ENCODE measurements at regions not wholly inside any gene's neighbourhood (a gene's known extent, or its start where the extent isn't known, plus 50 kb on each side); places are given as distances from the start of the nearest gene placed in this dataset.

- TF ChIP-seq, protein P1, sequence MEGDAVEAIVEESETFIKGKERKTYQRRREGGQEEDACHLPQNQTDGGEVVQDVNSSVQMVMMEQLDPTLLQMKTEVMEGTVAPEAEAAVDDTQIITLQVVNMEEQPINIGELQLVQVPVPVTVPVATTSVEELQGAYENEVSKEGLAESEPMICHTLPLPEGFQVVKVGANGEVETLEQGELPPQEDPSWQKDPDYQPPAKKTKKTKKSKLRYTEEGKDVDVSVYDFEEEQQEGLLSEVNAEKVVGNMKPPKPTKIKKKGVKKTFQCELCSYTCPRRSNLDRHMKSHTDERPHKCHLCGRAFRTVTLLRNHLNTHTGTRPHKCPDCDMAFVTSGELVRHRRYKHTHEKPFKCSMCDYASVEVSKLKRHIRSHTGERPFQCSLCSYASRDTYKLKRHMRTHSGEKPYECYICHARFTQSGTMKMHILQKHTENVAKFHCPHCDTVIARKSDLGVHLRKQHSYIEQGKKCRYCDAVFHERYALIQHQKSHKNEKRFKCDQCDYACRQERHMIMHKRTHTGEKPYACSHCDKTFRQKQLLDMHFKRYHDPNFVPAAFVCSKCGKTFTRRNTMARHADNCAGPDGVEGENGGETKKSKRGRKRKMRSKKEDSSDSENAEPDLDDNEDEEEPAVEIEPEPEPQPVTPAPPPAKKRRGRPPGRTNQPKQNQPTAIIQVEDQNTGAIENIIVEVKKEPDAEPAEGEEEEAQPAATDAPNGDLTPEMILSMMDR (IDR thresholded peaks at IDR 0.05; ENCODE audit: insufficient read depth, low read length, severe bottlenecking) = no peak
- FAIRE-seq (no peak), DNase-seq (ENCODE audit: low read depth) (no peak)
- H3K4me3 ChIP-seq (ENCODE audit: low read depth, low read length) = no peak overlapping the region
- H3K36me3 ChIP-seq (ENCODE audit: control insufficient read depth, insufficient read depth, low read length) = no peaks in the 10 kb centered on the region
- H3K27me3 ChIP-seq (ENCODE audit: control insufficient read depth, insufficient read depth, low read length) = no peaks in the 10 kb centered on the region
Measured at GRCh38 chr11:104329078-104329665, 165.2 kb upstream of the PDGFD start.

DNA sequence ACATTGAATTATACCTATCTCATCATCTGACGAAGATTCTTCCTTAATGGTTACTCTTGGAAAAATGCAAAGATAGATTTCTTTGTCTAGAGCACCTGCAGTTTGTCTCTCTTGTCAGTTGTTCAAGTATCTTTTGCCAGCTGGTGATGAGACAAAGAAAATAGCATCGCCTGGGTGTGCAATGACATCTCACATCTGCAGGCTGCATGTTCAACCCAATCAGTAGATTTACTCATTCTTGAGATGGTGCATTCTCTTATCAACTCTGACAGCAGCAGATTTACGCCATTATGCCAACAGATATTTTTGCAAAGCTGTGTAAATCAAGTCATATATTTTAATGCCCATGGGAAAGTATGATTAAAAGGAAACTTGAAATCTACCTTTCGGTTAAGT is 164.6 kb upstream of the PDGFD start:
- Histone ChIP-seq H3K36me3 (ENCODE audit: control insufficient read depth, insufficient read depth, low read length) (no peaks in the 10 kb centered on the region), H3K27me3 (ENCODE audit: control insufficient read depth, insufficient read depth, low read length) (no peaks in the 10 kb centered on the region), H3K4me3 (ENCODE audit: low read depth, low read length) (no peak overlapping the region)
- TF ChIP-seq, protein P1 (IDR thresholded peaks at IDR 0.05; ENCODE audit: insufficient read depth, low read length, severe bottlenecking) = no peak
- no peak for FAIRE-seq
- DNase-seq (ENCODE audit: low read depth) = no peak

DNA sequence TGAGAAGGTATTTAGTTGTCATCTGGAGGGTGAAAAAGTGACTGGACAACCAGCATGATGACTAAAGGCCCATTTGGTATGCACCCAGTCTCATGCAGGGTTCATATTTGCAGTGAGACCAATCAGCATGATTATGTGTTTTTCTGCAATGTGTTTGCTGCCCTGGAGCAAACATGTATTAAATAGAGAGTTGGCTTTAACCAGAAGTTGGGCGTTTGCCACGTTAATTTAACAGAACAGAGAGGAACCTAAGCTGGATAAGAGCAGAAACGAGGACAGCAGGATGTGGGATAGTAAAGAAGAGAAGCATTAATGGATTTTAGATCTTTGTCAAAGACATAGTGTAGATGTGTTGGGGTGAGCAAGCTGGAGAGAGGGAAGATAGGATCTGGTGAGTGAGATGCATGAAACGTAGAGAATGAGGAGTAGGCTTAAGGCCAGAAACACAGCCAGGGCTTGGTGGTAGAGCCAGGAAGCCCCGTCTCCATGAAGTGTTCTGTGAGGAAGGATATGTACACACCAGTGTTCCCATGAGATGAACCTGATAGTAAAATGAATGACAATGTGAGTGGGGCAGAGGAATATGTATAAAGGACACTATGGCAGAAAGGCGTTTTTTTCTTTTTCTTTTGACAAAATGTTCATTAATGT is 164.0 kb upstream of the PDGFD start:
- TF ChIP-seq, protein P1 (IDR thresholded peaks at IDR 0.05; ENCODE audit: insufficient read depth, low read length, severe bottlenecking) = no peak
- Histone ChIP-seq H3K36me3 (ENCODE audit: control insufficient read depth, insufficient read depth, low read length) (no peaks in the 10 kb centered on the region), H3K27me3 (ENCODE audit: control insufficient read depth, insufficient read depth, low read length) (no peaks in the 10 kb centered on the region), H3K4me3 (ENCODE audit: low read depth, low read length) (no peak overlapping the region)
- DNase-seq (ENCODE audit: low read depth) = no peak
- FAIRE-seq = no peak

DNA sequence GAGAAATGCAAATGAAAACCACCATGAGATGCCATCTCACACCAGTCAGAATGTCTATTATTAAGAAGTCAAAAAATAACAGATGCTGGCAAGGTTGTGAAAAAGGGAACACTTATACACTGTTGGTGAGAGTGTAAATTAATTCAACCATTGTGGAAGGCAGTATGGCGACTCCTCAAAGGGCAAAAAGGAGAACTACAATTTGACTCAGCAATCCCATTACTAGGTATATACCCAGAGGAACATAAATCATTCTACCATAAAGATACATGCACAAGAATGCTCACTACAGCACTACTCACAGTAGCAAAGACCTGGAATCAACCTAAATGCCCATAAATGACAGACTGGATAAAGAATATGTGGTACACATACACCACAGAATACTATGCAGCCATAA is 161.1 kb upstream of the PDGFD start:
- Histone ChIP-seq H3K36me3 (ENCODE audit: control insufficient read depth, insufficient read depth, low read length) (no peaks in the 10 kb centered on the region), H3K27me3 (ENCODE audit: control insufficient read depth, insufficient read depth, low read length) (no peaks in the 10 kb centered on the region), H3K4me3 (ENCODE audit: low read depth, low read length) (no peak overlapping the region)
- FAIRE-seq (no peak), DNase-seq (ENCODE audit: low read depth) (no peak)
- TF ChIP-seq, protein P1 (IDR thresholded peaks at IDR 0.05; ENCODE audit: insufficient read depth, low read length, severe bottlenecking) = no peak

DNA sequence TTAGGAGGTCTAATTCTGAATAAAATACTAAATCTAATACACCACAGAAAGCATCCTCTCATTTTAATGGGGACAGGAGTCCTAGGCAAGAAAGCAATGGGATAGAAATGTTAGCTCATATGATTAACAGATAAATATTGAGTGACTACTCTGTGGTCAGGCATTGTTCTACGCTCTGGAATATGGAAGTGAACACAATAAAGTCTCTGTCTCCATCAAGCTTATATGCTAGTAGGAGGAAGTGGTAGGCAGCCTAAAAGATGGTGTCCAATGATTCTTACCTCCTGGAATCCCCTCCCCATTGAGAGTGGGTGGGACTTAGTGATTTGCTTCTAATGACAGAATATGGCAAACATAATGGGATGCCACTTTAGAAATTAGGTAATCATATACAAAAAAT is 160.3 kb upstream of the PDGFD start:
- Histone ChIP-seq H3K27me3 (ENCODE audit: control insufficient read depth, insufficient read depth, low read length) (no peaks in the 10 kb centered on the region), H3K4me3 (ENCODE audit: low read depth, low read length) (no peak overlapping the region), H3K36me3 (ENCODE audit: control insufficient read depth, insufficient read depth, low read length) (no peaks in the 10 kb centered on the region)
- FAIRE-seq = no peak
- TF ChIP-seq, protein P1 (IDR thresholded peaks at IDR 0.05; ENCODE audit: insufficient read depth, low read length, severe bottlenecking) = no peak
- no peak for DNase-seq (ENCODE audit: low read depth)

- no peak overlapping the region for H3K4me3 ChIP-seq (ENCODE audit: low read depth, low read length)
- TF ChIP-seq, protein P1 (IDR thresholded peaks at IDR 0.05; ENCODE audit: insufficient read depth, low read length, severe bottlenecking) = no peak
- H3K36me3 ChIP-seq (ENCODE audit: control insufficient read depth, insufficient read depth, low read length) = no peaks in the 10 kb centered on the region
- no peak for DNase-seq (ENCODE audit: low read depth)
- no peaks in the 10 kb centered on the region for H3K27me3 ChIP-seq (ENCODE audit: control insufficient read depth, insufficient read depth, low read length)
- no peak for FAIRE-seq
Measured at GRCh38 chr11:104323841-104324240, 159.9 kb upstream of the PDGFD start.

All from bronchial epithelial cell (primary cell).